NCI-H2171 (cell line): ENCODE measurements at regions not wholly inside any gene's neighbourhood (a gene's known extent, or its start where the extent isn't known, plus 50 kb on each side); places are given as distances from the start of the nearest gene placed in this dataset.

ENCODE experiments used
- DNase-seq: peaks from one replicate; lab custom pipeline; 2025; lab: John Stamatoyannopoulos, UW

DNA sequence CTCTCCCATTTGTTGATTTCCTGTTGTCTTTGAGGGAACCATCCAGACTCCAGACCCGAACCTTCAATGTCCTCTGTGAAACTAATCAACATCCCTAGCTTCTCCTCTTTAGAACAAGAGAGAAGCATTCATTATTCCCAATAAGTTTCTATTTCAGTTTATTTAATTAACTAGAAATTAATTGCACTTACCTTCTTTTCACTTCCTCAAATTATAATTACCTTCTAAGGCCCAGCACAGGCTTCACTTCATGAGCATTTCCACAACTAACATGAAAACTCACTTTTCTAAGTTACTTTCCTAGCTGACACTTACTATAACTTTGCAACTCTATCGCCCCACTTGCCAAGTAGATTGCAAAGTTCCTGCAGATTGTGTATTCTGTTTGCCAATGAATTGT, 71.6 kb upstream of the HTR2A start:
- no peak for DNase-seq

GRCh38 chr13:46964789-46965527, 68.1 kb upstream of the HTR2A start:
- DNase-seq = no peak

- DNase-seq = no peak
Observed at GRCh38 chr13:46963904-46964303, 67.1 kb upstream of the HTR2A start.

GRCh38 chr13:46962281-46962941, 65.6 kb upstream of the HTR2A start:
- DNase-seq = no peak

DNA sequence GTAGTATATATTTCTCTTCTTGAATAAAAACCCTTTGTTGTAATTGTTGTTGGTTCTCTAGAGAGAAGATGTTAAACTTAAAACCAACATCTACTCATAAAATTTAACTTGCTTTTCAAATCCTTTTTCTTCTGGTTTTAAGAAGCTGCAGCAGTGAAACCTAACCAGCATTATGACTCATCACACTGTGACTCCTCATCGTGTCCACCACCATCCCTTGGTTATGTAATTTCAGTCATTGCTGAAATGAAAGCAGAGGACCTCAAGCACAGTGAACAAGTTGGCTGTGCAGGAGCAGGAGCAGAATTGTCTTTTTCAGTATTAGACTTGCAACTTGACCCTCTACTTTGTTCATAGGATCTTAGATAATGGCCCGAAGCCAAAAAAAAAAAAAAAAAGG, 64.9 kb upstream of the HTR2A start:
- no peak for DNase-seq

GRCh38 chr13:46953941-46954340, 57.1 kb upstream of the HTR2A start:
- DNase-seq = no peak

DNA sequence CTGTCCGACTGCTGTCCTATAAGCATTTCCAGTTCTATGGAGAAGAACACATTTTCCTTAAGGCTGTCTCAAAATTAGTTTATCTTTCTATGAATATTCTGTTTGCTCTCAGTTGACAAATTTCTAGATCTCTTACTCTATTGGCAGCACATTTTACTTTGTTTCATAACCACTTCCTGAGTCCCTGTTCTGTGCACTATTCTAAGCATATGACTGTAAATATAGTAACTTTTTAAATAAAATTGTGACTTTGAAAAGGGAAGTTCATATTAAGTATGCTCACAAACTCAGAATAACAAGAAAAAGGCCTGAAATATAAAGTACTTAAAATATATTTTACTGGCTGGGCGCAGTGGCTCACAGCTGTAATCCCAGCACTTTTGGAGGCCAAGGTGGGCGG, 56.5 kb upstream of the HTR2A start:
- DNase-seq = no peak

DNA sequence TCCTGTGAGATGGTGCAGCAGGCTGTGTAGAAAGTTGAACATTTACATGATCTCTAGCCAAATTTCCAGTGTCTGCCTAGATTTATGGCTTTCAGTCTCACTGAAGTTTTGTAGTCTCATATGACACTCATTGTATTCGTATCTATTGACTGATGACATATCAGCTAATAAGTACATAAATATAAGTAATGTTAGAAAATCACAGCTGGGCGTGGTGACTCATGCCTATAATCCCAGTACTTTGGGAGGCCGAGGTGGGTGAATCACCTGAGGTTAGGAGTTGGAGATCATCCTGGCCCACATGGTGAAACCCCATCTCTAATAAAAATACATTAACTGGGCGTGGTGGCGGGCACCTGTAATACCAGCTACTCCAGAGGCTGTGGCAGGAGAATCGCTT, 54.7 kb upstream of the HTR2A start:
- DNase-seq = no peak

DNA sequence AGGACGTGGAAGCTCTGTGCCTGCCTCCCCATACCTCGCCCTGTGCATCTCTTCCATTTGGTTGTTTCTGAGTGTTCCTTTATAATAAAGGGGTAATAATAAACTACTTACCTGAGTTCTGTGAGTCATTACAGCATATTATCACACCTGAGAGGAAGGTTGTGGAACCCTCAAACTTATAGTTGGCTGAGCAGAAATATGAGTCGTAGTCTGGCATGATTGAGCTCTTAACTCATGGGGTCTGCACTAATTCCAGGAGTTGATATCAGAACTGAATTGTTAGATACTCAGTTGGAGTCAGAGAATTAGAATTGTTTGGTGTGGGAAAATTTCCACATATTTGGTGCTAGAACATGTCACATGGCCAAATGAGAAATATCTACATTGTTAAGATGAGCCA, 52.4 kb upstream of the HTR2A start:
- no peak for DNase-seq

DNA sequence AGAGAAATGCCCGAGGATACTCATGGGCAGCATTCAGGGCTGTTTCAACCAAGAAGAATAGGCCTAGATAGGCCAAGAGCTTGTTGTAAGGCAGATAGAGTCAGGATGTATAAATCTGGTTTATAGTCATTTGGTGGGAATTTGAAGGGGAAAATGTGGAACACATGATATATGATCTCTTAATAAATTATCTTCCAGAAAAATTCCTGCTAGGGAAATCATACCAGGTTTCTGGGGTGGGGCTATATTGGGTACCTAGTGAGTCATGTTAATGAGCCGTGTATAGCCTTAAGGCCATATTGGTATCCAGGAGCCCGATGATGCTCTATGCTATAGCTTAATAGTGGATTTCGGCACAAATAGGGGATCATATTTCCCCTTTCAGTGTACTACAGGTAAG, 51.5 kb upstream of the HTR2A start:
- DNase-seq = no peak

- DNase-seq = no peak
Observed at GRCh38 chr13:46947425-46948191, 50.8 kb upstream of the HTR2A start.
